ENCODE measurements at regions not wholly inside any gene's neighbourhood (a gene's known extent, or its start where the extent isn't known, plus 50 kb on each side); places are given as distances from the start of the nearest gene placed in this dataset.
"Not testable (repeated sequence)": the region's sequence is repeated elsewhere in the genome, so short reads cannot be mapped to it uniquely, and the experiment has no call there.

- DNase-seq (ENCODE audit: extremely low spot score in 2 of 2): no peak
- no peak overlapping the region for H3K27ac ChIP-seq
- no peaks in the 10 kb centered on the region for H3K27me3 ChIP-seq
- H3K9me3 ChIP-seq: no peaks in the 10 kb centered on the region
- H3K4me3 ChIP-seq: no peak overlapping the region
- no peaks in the 10 kb centered on the region for H3K36me3 ChIP-seq
- intact Hi-C loops (cut with DNase I): no loop called here
- TF ChIP-seq, protein P1, sequence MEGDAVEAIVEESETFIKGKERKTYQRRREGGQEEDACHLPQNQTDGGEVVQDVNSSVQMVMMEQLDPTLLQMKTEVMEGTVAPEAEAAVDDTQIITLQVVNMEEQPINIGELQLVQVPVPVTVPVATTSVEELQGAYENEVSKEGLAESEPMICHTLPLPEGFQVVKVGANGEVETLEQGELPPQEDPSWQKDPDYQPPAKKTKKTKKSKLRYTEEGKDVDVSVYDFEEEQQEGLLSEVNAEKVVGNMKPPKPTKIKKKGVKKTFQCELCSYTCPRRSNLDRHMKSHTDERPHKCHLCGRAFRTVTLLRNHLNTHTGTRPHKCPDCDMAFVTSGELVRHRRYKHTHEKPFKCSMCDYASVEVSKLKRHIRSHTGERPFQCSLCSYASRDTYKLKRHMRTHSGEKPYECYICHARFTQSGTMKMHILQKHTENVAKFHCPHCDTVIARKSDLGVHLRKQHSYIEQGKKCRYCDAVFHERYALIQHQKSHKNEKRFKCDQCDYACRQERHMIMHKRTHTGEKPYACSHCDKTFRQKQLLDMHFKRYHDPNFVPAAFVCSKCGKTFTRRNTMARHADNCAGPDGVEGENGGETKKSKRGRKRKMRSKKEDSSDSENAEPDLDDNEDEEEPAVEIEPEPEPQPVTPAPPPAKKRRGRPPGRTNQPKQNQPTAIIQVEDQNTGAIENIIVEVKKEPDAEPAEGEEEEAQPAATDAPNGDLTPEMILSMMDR (IDR thresholded peaks at IDR 0.05): no peak
- TF ChIP-seq POLR2A (IDR thresholded peaks at IDR 0.05): no peak
- TF ChIP-seq POLR2AphosphoS5 (IDR thresholded peaks at IDR 0.05; ENCODE audit: insufficient read depth in 1 of 2, low read depth in 1 of 2): no peak
- no peaks in the 10 kb centered on the region for H3K4me1 ChIP-seq
Measured at GRCh38 chr2:238773472-238773871, 74.4 kb upstream of the TWIST2 start.

GRCh38 chr2:238774071-238774470, 73.8 kb upstream of the TWIST2 start:
- no peak for DNase-seq (ENCODE audit: extremely low spot score in 2 of 2)
- no peak overlapping the region for H3K4me3 ChIP-seq
- H3K4me1 ChIP-seq: no peaks in the 10 kb centered on the region
- no peak for TF ChIP-seq POLR2AphosphoS5 (IDR thresholded peaks at IDR 0.05; ENCODE audit: insufficient read depth in 1 of 2, low read depth in 1 of 2)
- TF ChIP-seq, protein P1 (IDR thresholded peaks at IDR 0.05): no peak
- no peak for TF ChIP-seq POLR2A (IDR thresholded peaks at IDR 0.05)
- no peaks in the 10 kb centered on the region for H3K9me3 ChIP-seq
- no peak overlapping the region for H3K27ac ChIP-seq
- no peaks in the 10 kb centered on the region for H3K36me3 ChIP-seq
- intact Hi-C loops (cut with DNase I): no loop called here
- no peaks in the 10 kb centered on the region for H3K27me3 ChIP-seq

DNA sequence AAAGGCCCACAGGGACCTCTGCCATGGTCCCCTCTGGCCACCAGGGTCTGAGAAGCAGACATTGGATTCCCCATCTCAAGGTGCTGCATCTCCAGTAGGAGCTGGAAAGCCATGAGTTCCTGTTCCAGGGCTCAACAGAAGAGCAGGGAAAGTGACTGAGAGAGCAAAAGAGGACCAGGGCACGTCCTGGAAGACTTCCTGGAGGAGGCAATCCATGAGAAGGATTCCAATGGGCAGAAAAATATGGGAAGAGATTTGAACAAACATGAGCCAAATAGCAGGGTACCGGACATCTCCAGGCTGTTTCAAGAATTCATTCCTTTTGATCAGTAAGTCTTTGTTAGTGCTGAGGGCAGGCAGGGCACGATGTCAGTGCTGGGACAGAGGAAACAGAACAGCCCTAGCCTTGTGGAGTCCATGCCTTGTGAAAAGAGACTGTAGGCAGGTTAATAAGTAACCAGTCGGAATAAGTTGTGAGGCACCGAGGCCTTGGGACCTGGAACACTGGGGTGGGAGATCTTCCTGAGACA, 72.8 kb upstream of the TWIST2 start:
- DNase-seq (ENCODE audit: extremely low spot score in 2 of 2): no peak

DNA sequence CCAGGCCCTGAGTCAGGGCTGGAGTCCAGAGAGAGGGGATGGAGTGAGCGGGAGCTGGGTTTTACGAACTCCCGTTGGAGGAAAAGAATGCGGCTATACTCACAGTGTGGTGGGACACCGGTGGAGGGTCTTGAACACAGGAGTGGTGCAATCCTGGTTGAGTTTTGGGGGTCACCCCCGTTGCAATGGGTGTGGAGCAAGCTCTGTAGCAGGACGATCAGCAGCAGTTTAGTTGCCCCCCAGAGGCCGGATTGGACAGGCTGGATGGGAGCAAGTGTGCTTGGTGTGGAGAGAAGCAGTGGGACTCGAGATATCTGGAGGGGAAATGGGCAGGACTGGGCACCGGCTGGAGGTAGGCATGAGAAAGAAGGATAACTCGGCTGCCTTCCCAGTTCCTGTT, 72.3 kb upstream of the TWIST2 start:
- intact Hi-C loops (cut with DNase I): no loop called here
- DNase-seq (ENCODE audit: extremely low spot score in 2 of 2): no peak
- TF ChIP-seq POLR2A (IDR thresholded peaks at IDR 0.05) (no peak), POLR2AphosphoS5 (IDR thresholded peaks at IDR 0.05; ENCODE audit: insufficient read depth in 1 of 2, low read depth in 1 of 2) (no peak)
- TF ChIP-seq, protein P1 (IDR thresholded peaks at IDR 0.05): no peak

More for the DNA sequence above, 72.8 kb upstream of the TWIST2 start:
- H3K27ac ChIP-seq: no peak overlapping the region
- no peaks in the 10 kb centered on the region for H3K27me3 ChIP-seq
- no peak overlapping the region for H3K4me3 ChIP-seq
- TF ChIP-seq POLR2AphosphoS5 (IDR thresholded peaks at IDR 0.05; ENCODE audit: insufficient read depth in 1 of 2, low read depth in 1 of 2) (no peak), POLR2A (IDR thresholded peaks at IDR 0.05) (no peak)
- TF ChIP-seq, protein P1 (IDR thresholded peaks at IDR 0.05): no peak
- intact Hi-C loops (cut with DNase I): no loop called here
- no peaks in the 10 kb centered on the region for H3K36me3 ChIP-seq
- no peaks in the 10 kb centered on the region for H3K4me1 ChIP-seq
- no peaks in the 10 kb centered on the region for H3K9me3 ChIP-seq

GRCh38 chr2:238776003-238776760, 71.7 kb upstream of the TWIST2 start:
- H3K4me1 ChIP-seq: no peaks in the 10 kb centered on the region
- TF ChIP-seq POLR2A (IDR thresholded peaks at IDR 0.05) (no peak), POLR2AphosphoS5 (IDR thresholded peaks at IDR 0.05; ENCODE audit: insufficient read depth in 1 of 2, low read depth in 1 of 2) (no peak)
- TF ChIP-seq, protein P1 (IDR thresholded peaks at IDR 0.05): no peak
- no peaks in the 10 kb centered on the region for H3K9me3 ChIP-seq
- intact Hi-C loops (cut with DNase I): no loop called here
- H3K36me3 ChIP-seq: no peaks in the 10 kb centered on the region
- DNase-seq (ENCODE audit: extremely low spot score in 2 of 2): no peak
- no peaks in the 10 kb centered on the region for H3K27me3 ChIP-seq
- H3K27ac ChIP-seq: no peak overlapping the region
- H3K4me3 ChIP-seq: no peak overlapping the region

More for the DNA sequence above, 72.3 kb upstream of the TWIST2 start:
- Histone ChIP-seq H3K9me3 (no peaks in the 10 kb centered on the region), H3K4me1 (no peaks in the 10 kb centered on the region), H3K36me3 (no peaks in the 10 kb centered on the region), H3K27ac (no peak overlapping the region), H3K27me3 (no peaks in the 10 kb centered on the region), H3K4me3 (no peak overlapping the region)

DNA sequence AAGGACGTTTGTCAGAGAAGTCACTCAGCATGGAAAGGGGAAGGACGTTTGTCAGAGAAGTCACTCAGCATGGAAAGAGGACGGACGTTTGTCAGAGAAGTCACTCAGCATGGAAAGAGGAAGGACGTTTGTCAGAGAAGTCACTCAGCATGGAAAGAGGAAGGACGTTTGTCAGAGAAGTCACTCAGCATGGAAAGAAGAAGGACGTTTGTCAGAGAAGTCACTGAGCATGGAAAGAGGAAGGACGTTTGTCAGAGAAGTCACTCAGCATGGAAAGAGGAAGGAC, 71.2 kb upstream of the TWIST2 start:
- H3K4me1 ChIP-seq; intact Hi-C loops (cut with DNase I); H3K4me3 ChIP-seq; H3K36me3 ChIP-seq; DNase-seq (ENCODE audit: extremely low spot score in 2 of 2); H3K27me3 ChIP-seq; H3K27ac ChIP-seq; H3K9me3 ChIP-seq: not testable (repeated sequence)

Measured in vagina (tissue), 2 donors.